ENCODE measurements at regions not wholly inside any gene's neighbourhood (a gene's known extent, or its start where the extent isn't known, plus 50 kb on each side); places are given as distances from the start of the nearest gene placed in this dataset.

DNA sequence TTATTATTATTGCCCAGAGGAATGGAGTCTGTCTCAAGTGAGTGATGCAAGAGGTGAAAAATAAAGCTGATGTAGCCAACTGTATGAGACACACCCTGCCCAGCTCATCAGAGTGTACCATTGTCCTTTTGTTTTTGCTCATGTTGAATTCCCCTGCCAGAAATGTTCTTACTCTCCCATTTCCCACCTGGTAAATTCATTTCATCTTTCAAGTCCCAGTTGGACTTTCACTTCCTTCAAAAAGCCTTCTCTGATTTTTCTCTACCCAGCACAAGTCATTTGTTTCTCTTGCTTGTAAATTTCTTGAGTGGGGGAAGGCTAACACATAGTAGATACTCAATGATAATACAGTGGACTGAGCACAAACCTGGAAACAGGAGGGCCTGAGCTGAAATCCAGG is 394.5 kb upstream of the ZNF462 start:
- no peak overlapping the region for H3K23ac ChIP-seq (ENCODE audit: insufficient read length, low read depth, low read length)
- no peak overlapping the region for H3K27ac Mint-ChIP-seq
- H3T11ph ChIP-seq (ENCODE audit: low read length): no peak overlapping the region
- no peak overlapping the region for H3K27ac ChIP-seq (ENCODE audit: insufficient read length, low read depth, low read length)
- H2BK12ac ChIP-seq (ENCODE audit: insufficient read length, low read depth, low read length): no peak overlapping the region
- H3K56ac ChIP-seq (ENCODE audit: insufficient read length, low read depth, low read length): no peak overlapping the region
- H3K9me3 Mint-ChIP-seq: peaks cover 6 to 16% of the 10 kb centered on the region in 2 experiments
- H2BK5ac ChIP-seq (ENCODE audit: insufficient read length, low read length): no peak overlapping the region
- H3K4me2 ChIP-seq (ENCODE audit: insufficient read depth, insufficient read length, low read length): no peak overlapping the region
- no peaks in the 10 kb centered on the region for H3K9me3 ChIP-seq (ENCODE audit: control insufficient read depth, low read depth, low read length)
- H3K4me1 ChIP-seq (ENCODE audit: insufficient read depth, low read length): peaks cover 6% of the 10 kb centered on the region; the same call in 1 of the 2 replicates
- H3K4me3 Mint-ChIP-seq: no peak overlapping the region
- no peak overlapping the region for H2BK15ac ChIP-seq (ENCODE audit: low read depth, low read length)
- no peak overlapping the region for H3K9ac ChIP-seq (ENCODE audit: extremely low read depth, insufficient read length, low read length)
- H3K4ac ChIP-seq (ENCODE audit: low read depth, low read length): no peak overlapping the region
- no peak overlapping the region for H3K14ac ChIP-seq (ENCODE audit: insufficient read depth, low read length)
- no peaks in the 10 kb centered on the region for H4K20me1 ChIP-seq (ENCODE audit: control insufficient read depth, insufficient read depth, insufficient read length)
- H4K5ac ChIP-seq (ENCODE audit: insufficient read length, low read depth, low read length): no peak overlapping the region
- no peaks in the 10 kb centered on the region for H3K79me2 ChIP-seq (ENCODE audit: insufficient read depth, low read length)
- peaks cover 5 to 9% (median 8%) of the 10 kb centered on the region in 3 experiments; a peak in 5 of 7 replicates for H3K36me3 Mint-ChIP-seq (ENCODE audit: insufficient read depth in 1 of 3, low read depth in 3 of 3)
- DNase-seq: no peak
- no peak overlapping the region for H4K91ac ChIP-seq (ENCODE audit: insufficient read length, low read depth, low read length)
- H2AK5ac ChIP-seq (ENCODE audit: insufficient read length, low read length): no peak overlapping the region
- no peak overlapping the region for H2BK20ac ChIP-seq (ENCODE audit: low read depth, low read length, poor library complexity, severe bottlenecking)
- no peaks in the 10 kb centered on the region for H3K27me3 ChIP-seq (ENCODE audit: insufficient read depth, low read length)
- TF ChIP-seq, protein P1, sequence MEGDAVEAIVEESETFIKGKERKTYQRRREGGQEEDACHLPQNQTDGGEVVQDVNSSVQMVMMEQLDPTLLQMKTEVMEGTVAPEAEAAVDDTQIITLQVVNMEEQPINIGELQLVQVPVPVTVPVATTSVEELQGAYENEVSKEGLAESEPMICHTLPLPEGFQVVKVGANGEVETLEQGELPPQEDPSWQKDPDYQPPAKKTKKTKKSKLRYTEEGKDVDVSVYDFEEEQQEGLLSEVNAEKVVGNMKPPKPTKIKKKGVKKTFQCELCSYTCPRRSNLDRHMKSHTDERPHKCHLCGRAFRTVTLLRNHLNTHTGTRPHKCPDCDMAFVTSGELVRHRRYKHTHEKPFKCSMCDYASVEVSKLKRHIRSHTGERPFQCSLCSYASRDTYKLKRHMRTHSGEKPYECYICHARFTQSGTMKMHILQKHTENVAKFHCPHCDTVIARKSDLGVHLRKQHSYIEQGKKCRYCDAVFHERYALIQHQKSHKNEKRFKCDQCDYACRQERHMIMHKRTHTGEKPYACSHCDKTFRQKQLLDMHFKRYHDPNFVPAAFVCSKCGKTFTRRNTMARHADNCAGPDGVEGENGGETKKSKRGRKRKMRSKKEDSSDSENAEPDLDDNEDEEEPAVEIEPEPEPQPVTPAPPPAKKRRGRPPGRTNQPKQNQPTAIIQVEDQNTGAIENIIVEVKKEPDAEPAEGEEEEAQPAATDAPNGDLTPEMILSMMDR (conservative IDR thresholded peaks at IDR 0.05): no peak
- no peaks in the 10 kb centered on the region for H3K79me1 ChIP-seq (ENCODE audit: insufficient read depth, low read depth, low read length, poor library complexity, severe bottlenecking)
- H3K18ac ChIP-seq (ENCODE audit: insufficient read length, low read depth, low read length): no peak overlapping the region
- no peaks in the 10 kb centered on the region for H3K23me2 ChIP-seq (ENCODE audit: insufficient read length, low read depth, low read length, poor library complexity, severe bottlenecking)
- H3K27me3 Mint-ChIP-seq (ENCODE audit: low read depth): no peaks in the 10 kb centered on the region; the same call in 1 of the 2 replicates
- H4K8ac ChIP-seq (replicated peaks; ENCODE audit: insufficient read length, low read depth, low read length): no peak overlapping the region
- no peak overlapping the region for H2BK120ac ChIP-seq (ENCODE audit: low read depth, low read length, poor library complexity, severe bottlenecking)
- no peak overlapping the region for H2AFZ ChIP-seq (ENCODE audit: low read length)
- H3K4me1 Mint-ChIP-seq: peaks cover 12 to 18% of the 10 kb centered on the region in 2 experiments

Data from H9 (cell line).